ENCODE measurements at regions not wholly inside any gene's neighbourhood (a gene's known extent, or its start where the extent isn't known, plus 50 kb on each side); places are given as distances from the start of the nearest gene placed in this dataset.
"Not testable (repeated sequence)": the region's sequence is repeated elsewhere in the genome, so short reads cannot be mapped to it uniquely, and the experiment has no call there.

- Histone ChIP-seq H3K9ac (ENCODE audit: low read length) (no peak overlapping the region), H3K4me3 (ENCODE audit: low read length) (no peak overlapping the region), H3K27me3 (ENCODE audit: control insufficient read depth, insufficient read depth, low read length) (peaks cover 3% of the 10 kb centered on the region), H3K9me3 (ENCODE audit: control insufficient read depth, low read length) (no peaks in the 10 kb centered on the region), H3K36me3 (ENCODE audit: control insufficient read depth, insufficient read depth, low read length) (no peaks in the 10 kb centered on the region), H3K4me1 (ENCODE audit: control insufficient read depth, insufficient read depth, low read length) (no peaks in the 10 kb centered on the region)
Observed at GRCh38 chr7:142468871-142469665, 211.2 kb upstream of the PRSS58 start.

- not testable (repeated sequence) for H3K4me1 ChIP-seq (ENCODE audit: control insufficient read depth, insufficient read depth, low read length); H3K9ac ChIP-seq (ENCODE audit: low read length); H3K9me3 ChIP-seq (ENCODE audit: control insufficient read depth, low read length); H3K4me3 ChIP-seq (ENCODE audit: low read length); H3K36me3 ChIP-seq (ENCODE audit: control insufficient read depth, insufficient read depth, low read length); H3K27me3 ChIP-seq (ENCODE audit: control insufficient read depth, insufficient read depth, low read length)
Observed at GRCh38 chr7:142467056-142467655, 209.3 kb upstream of the PRSS58 start.

GRCh38 chr7:142463401-142463850 is 205.6 kb upstream of the PRSS58 start:
- Histone ChIP-seq H3K4me3 (ENCODE audit: low read length) (no peak overlapping the region), H3K27me3 (ENCODE audit: control insufficient read depth, insufficient read depth, low read length) (no peaks in the 10 kb centered on the region), H3K9me3 (ENCODE audit: control insufficient read depth, low read length) (no peaks in the 10 kb centered on the region), H3K9ac (ENCODE audit: low read length) (no peak overlapping the region), H3K36me3 (ENCODE audit: control insufficient read depth, insufficient read depth, low read length) (no peaks in the 10 kb centered on the region), H3K4me1 (ENCODE audit: control insufficient read depth, insufficient read depth, low read length) (no peaks in the 10 kb centered on the region)

GRCh38 chr7:142461437-142461836 is 203.6 kb upstream of the PRSS58 start:
- no peaks in the 10 kb centered on the region for H3K4me1 ChIP-seq (ENCODE audit: control insufficient read depth, insufficient read depth, low read length)
- H3K4me3 ChIP-seq (ENCODE audit: low read length), result no peak overlapping the region
- H3K9me3 ChIP-seq (ENCODE audit: control insufficient read depth, low read length), result no peaks in the 10 kb centered on the region
- H3K27me3 ChIP-seq (ENCODE audit: control insufficient read depth, insufficient read depth, low read length), result no peaks in the 10 kb centered on the region
- H3K36me3 ChIP-seq (ENCODE audit: control insufficient read depth, insufficient read depth, low read length), result no peaks in the 10 kb centered on the region
- H3K9ac ChIP-seq (ENCODE audit: low read length), result no peak overlapping the region

GRCh38 chr7:142460402-142461117 is 202.7 kb upstream of the PRSS58 start:
- H3K9me3 ChIP-seq (ENCODE audit: control insufficient read depth, low read length), result no peaks in the 10 kb centered on the region
- no peaks in the 10 kb centered on the region for H3K4me1 ChIP-seq (ENCODE audit: control insufficient read depth, insufficient read depth, low read length)
- H3K9ac ChIP-seq (ENCODE audit: low read length), result no peak overlapping the region

GRCh38 chr7:142459551-142459963 is 201.7 kb upstream of the PRSS58 start:
- H3K36me3 ChIP-seq (ENCODE audit: control insufficient read depth, insufficient read depth, low read length), result no peaks in the 10 kb centered on the region
- H3K27me3 ChIP-seq (ENCODE audit: control insufficient read depth, insufficient read depth, low read length), result no peaks in the 10 kb centered on the region
- no peaks in the 10 kb centered on the region for H3K4me1 ChIP-seq (ENCODE audit: control insufficient read depth, insufficient read depth, low read length)
- no peak overlapping the region for H3K9ac ChIP-seq (ENCODE audit: low read length)
- no peaks in the 10 kb centered on the region for H3K9me3 ChIP-seq (ENCODE audit: control insufficient read depth, low read length)
- no peak overlapping the region for H3K4me3 ChIP-seq (ENCODE audit: low read length)

More at GRCh38 chr7:142460402-142461117, 202.7 kb upstream of the PRSS58 start:
- Histone ChIP-seq H3K4me3 (ENCODE audit: low read length) (no peak overlapping the region), H3K27me3 (ENCODE audit: control insufficient read depth, insufficient read depth, low read length) (no peaks in the 10 kb centered on the region), H3K36me3 (ENCODE audit: control insufficient read depth, insufficient read depth, low read length) (no peaks in the 10 kb centered on the region)

GRCh38 chr7:142457146-142457703 is 199.4 kb upstream of the PRSS58 start:
- Histone ChIP-seq H3K9ac (ENCODE audit: low read length) (no peak overlapping the region), H3K4me1 (ENCODE audit: control insufficient read depth, insufficient read depth, low read length) (no peaks in the 10 kb centered on the region), H3K27me3 (ENCODE audit: control insufficient read depth, insufficient read depth, low read length) (no peaks in the 10 kb centered on the region), H3K36me3 (ENCODE audit: control insufficient read depth, insufficient read depth, low read length) (no peaks in the 10 kb centered on the region), H3K4me3 (ENCODE audit: low read length) (no peak overlapping the region), H3K9me3 (ENCODE audit: control insufficient read depth, low read length) (no peaks in the 10 kb centered on the region)

GRCh38 chr7:142455392-142455791 is 197.5 kb upstream of the PRSS58 start:
- H3K4me1 ChIP-seq (ENCODE audit: control insufficient read depth, insufficient read depth, low read length), result no peaks in the 10 kb centered on the region
- H3K36me3 ChIP-seq (ENCODE audit: control insufficient read depth, insufficient read depth, low read length), result no peaks in the 10 kb centered on the region
- H3K9me3 ChIP-seq (ENCODE audit: control insufficient read depth, low read length), result no peaks in the 10 kb centered on the region
- H3K9ac ChIP-seq (ENCODE audit: low read length), result no peak overlapping the region
- no peak overlapping the region for H3K4me3 ChIP-seq (ENCODE audit: low read length)
- no peaks in the 10 kb centered on the region for H3K27me3 ChIP-seq (ENCODE audit: control insufficient read depth, insufficient read depth, low read length)

- H3K4me3 ChIP-seq (ENCODE audit: low read length), result no peak overlapping the region
- H3K9ac ChIP-seq (ENCODE audit: low read length), result no peak overlapping the region
- no peaks in the 10 kb centered on the region for H3K27me3 ChIP-seq (ENCODE audit: control insufficient read depth, insufficient read depth, low read length)
- no peaks in the 10 kb centered on the region for H3K36me3 ChIP-seq (ENCODE audit: control insufficient read depth, insufficient read depth, low read length)
- no peaks in the 10 kb centered on the region for H3K4me1 ChIP-seq (ENCODE audit: control insufficient read depth, insufficient read depth, low read length)
- no peaks in the 10 kb centered on the region for H3K9me3 ChIP-seq (ENCODE audit: control insufficient read depth, low read length)
Observed at GRCh38 chr7:142454862-142455261, 197.0 kb upstream of the PRSS58 start.

GRCh38 chr7:142452791-142453190 is 194.9 kb upstream of the PRSS58 start:
- Histone ChIP-seq H3K4me1 (ENCODE audit: control insufficient read depth, insufficient read depth, low read length) (no peaks in the 10 kb centered on the region), H3K36me3 (ENCODE audit: control insufficient read depth, insufficient read depth, low read length) (no peaks in the 10 kb centered on the region), H3K4me3 (ENCODE audit: low read length) (no peak overlapping the region), H3K9ac (ENCODE audit: low read length) (no peak overlapping the region), H3K9me3 (ENCODE audit: control insufficient read depth, low read length) (no peaks in the 10 kb centered on the region), H3K27me3 (ENCODE audit: control insufficient read depth, insufficient read depth, low read length) (no peaks in the 10 kb centered on the region)

- Histone ChIP-seq H3K4me1 (ENCODE audit: control insufficient read depth, insufficient read depth, low read length) (no peaks in the 10 kb centered on the region), H3K4me3 (ENCODE audit: low read length) (no peak overlapping the region), H3K27me3 (ENCODE audit: control insufficient read depth, insufficient read depth, low read length) (no peaks in the 10 kb centered on the region), H3K36me3 (ENCODE audit: control insufficient read depth, insufficient read depth, low read length) (no peaks in the 10 kb centered on the region), H3K9ac (ENCODE audit: low read length) (no peak overlapping the region), H3K9me3 (ENCODE audit: control insufficient read depth, low read length) (no peaks in the 10 kb centered on the region)
Observed at GRCh38 chr7:142451817-142452216, 194.0 kb upstream of the PRSS58 start.

- H3K4me3 ChIP-seq (ENCODE audit: low read length), result no peak overlapping the region
- H3K36me3 ChIP-seq (ENCODE audit: control insufficient read depth, insufficient read depth, low read length), result no peaks in the 10 kb centered on the region
- no peak overlapping the region for H3K9ac ChIP-seq (ENCODE audit: low read length)
- H3K27me3 ChIP-seq (ENCODE audit: control insufficient read depth, insufficient read depth, low read length), result no peaks in the 10 kb centered on the region
- no peaks in the 10 kb centered on the region for H3K9me3 ChIP-seq (ENCODE audit: control insufficient read depth, low read length)
- no peaks in the 10 kb centered on the region for H3K4me1 ChIP-seq (ENCODE audit: control insufficient read depth, insufficient read depth, low read length)
Observed at GRCh38 chr7:142451296-142451695, 193.4 kb upstream of the PRSS58 start.
